Panc1 (cell line): ENCODE measurements at regions not wholly inside any gene's neighbourhood (a gene's known extent, or its start where the extent isn't known, plus 50 kb on each side); places are given as distances from the start of the nearest gene placed in this dataset.

Source experiments
- CTCF ChIP-seq: fragments of 450-650 bp; IDR thresholded peaks from 2 replicates; pipeline ENCODE4 v1.5.1; 2017; ENCODE audit warnings: mild to moderate bottlenecking
- POLR2AphosphoS5 ChIP-seq: IDR thresholded peaks from 2 replicates; pipeline ENCODE4 v1.6.1; 2012; ENCODE audit warnings: mild to moderate bottlenecking, low read depth, low read length, moderate library complexity
- REST ChIP-seq, 2 experiments: IDR thresholded peaks; 2 replicates each; pipeline ENCODE4 v1.6.1; 2011 to 2012; ENCODE audit warnings: low read depth in 2 of 2, control low read depth in 1 of 2, low read length in 1 of 2, mild to moderate bottlenecking in 1 of 2, moderate library complexity in 1 of 2; ENCODE audit not compliant: insufficient read depth in 1 of 2
- SIN3A ChIP-seq: IDR thresholded peaks from 2 replicates; pipeline ENCODE4 v1.6.1; 2012; ENCODE audit warnings: low read depth, mild to moderate bottlenecking, low read length, moderate library complexity, borderline replicate concordance; ENCODE audit not compliant: insufficient read depth
- TCF7L2 ChIP-seq: IDR thresholded peaks from 2 replicates; pipeline ENCODE4 v1.6.1; 2011; ENCODE audit warnings: mild to moderate bottlenecking, low read depth, low read length, inconsistent platforms

GRCh38 chr15:22259881-22260421 lies 179.6 kb downstream of the OR4M2 start:
- no peak for TF ChIP-seq SIN3A
- no peak for TF ChIP-seq CTCF
- TF ChIP-seq REST (IDR thresholded peaks at IDR 0.05; ENCODE audit: insufficient read depth in 1 of 2, low read depth in 2 of 2, low read length in 1 of 2): no peak
- TF ChIP-seq POLR2AphosphoS5: no peak
- TF ChIP-seq TCF7L2: no peak
